K562 (cell line): ENCODE measurements at regions not wholly inside any gene's neighbourhood (a gene's known extent, or its start where the extent isn't known, plus 50 kb on each side); places are given as distances from the start of the nearest gene placed in this dataset.

ENCODE experiments used
- ATF7 ChIP-seq: fragments of 450-650 bp; IDR thresholded peaks from 2 replicates; pipeline ENCODE4 v1.7.1; 2014; ENCODE audit warnings: mild to moderate bottlenecking, moderate library complexity
- KDM2B ChIP-seq: fragments of 250-450 bp; sonication (Bioruptor Pico); IDR thresholded peaks from 2 replicates; pipeline ENCODE4 v1.8.0; 2021; ENCODE audit warnings: mild to moderate bottlenecking, moderate library complexity
- MEF2A ChIP-seq: IDR thresholded peaks from 2 replicates; pipeline ENCODE4 v1.6.1; 2011; ENCODE audit warnings: low read depth, mild to moderate bottlenecking, low read length, moderate library complexity; ENCODE audit not compliant: control insufficient read depth
- RBM14 ChIP-seq: fragments of 200-400 bp; formaldehyde crosslinking; IDR thresholded peaks from 2 replicates; pipeline ENCODE4 v1.6.1; 2018; ENCODE audit warnings: low read depth, mild to moderate bottlenecking, low read length, moderate library complexity, borderline replicate concordance; ENCODE audit not compliant: insufficient read depth
- ZNF175 ChIP-seq: fragments of 200-800 bp; sonication (Bioruptor generic); IDR thresholded peaks from 2 replicates; pipeline ENCODE4 v1.6.1; 2016; ENCODE audit warnings: low read depth, mild to moderate bottlenecking, missing genetic modification characterization, missing compliant biosample characterization
- ZNF76 ChIP-seq: fragments of 250-450 bp; sonication (Bioruptor Pico); IDR thresholded peaks from 2 replicates; pipeline ENCODE4 v1.4.0; 2020; ENCODE audit warnings: mild to moderate bottlenecking, moderate library complexity, borderline replicate concordance
- TF ChIP-seq, protein P1 (sequence below), 2 experiments: IDR thresholded peaks; 2 replicates each; pipeline ENCODE4 v1.6.1; 2011; ENCODE audit warnings: borderline replicate concordance in 1 of 2, control low read depth in 1 of 2, low read depth in 1 of 2, low read length in 1 of 2, mild to moderate bottlenecking in 1 of 2, mixed read lengths in 1 of 2, moderate library complexity in 1 of 2; ENCODE audit not compliant: insufficient read depth in 1 of 2, insufficient read length in 1 of 2, poor library complexity in 1 of 2, severe bottlenecking in 1 of 2; ENCODE audit errors: extremely low read depth in 1 of 2
- TF ChIP-seq, protein P2 (sequence below): conservative IDR thresholded peaks from 2 replicates; pipeline ENCODE4 v1.6.1; 2011; ENCODE audit warnings: low read depth, mild to moderate bottlenecking, low read length; ENCODE audit not compliant: control insufficient read depth
- TF ChIP-seq, protein P3 (sequence below), 2 experiments: fragments of 450-650 bp; formaldehyde crosslinking in 1 of 2; IDR thresholded peaks; 2 replicates each; pipeline versions ENCODE4 v1.4.0 to v1.6.1; 2014 to 2020; ENCODE audit warnings: mild to moderate bottlenecking in 2 of 2, borderline replicate concordance in 1 of 2, low read depth in 1 of 2
- TF ChIP-seq, protein P4 (sequence below), 2 experiments: fragments of 450-650 bp; conservative IDR thresholded peaks; 2 replicates each; pipeline ENCODE4 v1.6.1; 2017; ENCODE audit warnings: mild to moderate bottlenecking in 2 of 2, moderate library complexity in 2 of 2

DNA sequence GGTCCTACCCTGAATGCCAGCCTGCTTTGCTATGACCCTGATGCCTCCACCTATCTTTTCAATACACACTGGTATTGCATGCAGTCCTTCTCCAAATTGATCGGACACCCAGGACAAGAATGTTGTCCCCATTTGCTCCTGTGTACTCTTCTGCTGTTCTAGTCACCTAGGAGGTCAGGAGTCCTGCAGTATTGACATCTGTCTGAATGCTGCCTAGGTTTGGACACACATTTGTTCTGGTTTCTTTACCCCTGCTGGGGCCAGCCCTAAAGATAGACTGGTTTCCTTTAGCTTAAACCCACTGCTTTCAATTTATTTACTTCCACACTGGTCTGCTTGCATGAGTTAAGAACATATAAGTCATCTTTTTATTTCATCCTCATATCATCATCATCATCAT is 167.0 kb upstream of the CCN2 start (continued):
- TF ChIP-seq, protein P1, sequence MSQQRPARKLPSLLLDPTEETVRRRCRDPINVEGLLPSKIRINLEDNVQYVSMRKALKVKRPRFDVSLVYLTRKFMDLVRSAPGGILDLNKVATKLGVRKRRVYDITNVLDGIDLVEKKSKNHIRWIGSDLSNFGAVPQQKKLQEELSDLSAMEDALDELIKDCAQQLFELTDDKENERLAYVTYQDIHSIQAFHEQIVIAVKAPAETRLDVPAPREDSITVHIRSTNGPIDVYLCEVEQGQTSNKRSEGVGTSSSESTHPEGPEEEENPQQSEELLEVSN (IDR thresholded peaks at IDR 0.05; ENCODE audit: borderline replicate concordance in 1 of 2, extremely low read depth in 1 of 2, insufficient read depth in 1 of 2, insufficient read length in 1 of 2, low read depth in 1 of 2, low read length in 1 of 2, poor library complexity in 1 of 2, severe bottlenecking in 1 of 2), result no peak
- TF ChIP-seq ATF7 (no peak), ZNF175 (CRISPR knock-in tag) (no peak), KDM2B (CRISPR knock-in tag) (no peak), ZNF76 (CRISPR knock-in tag) (no peak), RBM14 (no peak), MEF2A (no peak)
- TF ChIP-seq, protein P2, sequence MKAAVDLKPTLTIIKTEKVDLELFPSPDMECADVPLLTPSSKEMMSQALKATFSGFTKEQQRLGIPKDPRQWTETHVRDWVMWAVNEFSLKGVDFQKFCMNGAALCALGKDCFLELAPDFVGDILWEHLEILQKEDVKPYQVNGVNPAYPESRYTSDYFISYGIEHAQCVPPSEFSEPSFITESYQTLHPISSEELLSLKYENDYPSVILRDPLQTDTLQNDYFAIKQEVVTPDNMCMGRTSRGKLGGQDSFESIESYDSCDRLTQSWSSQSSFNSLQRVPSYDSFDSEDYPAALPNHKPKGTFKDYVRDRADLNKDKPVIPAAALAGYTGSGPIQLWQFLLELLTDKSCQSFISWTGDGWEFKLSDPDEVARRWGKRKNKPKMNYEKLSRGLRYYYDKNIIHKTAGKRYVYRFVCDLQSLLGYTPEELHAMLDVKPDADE, result no peak
- TF ChIP-seq, protein P3, sequence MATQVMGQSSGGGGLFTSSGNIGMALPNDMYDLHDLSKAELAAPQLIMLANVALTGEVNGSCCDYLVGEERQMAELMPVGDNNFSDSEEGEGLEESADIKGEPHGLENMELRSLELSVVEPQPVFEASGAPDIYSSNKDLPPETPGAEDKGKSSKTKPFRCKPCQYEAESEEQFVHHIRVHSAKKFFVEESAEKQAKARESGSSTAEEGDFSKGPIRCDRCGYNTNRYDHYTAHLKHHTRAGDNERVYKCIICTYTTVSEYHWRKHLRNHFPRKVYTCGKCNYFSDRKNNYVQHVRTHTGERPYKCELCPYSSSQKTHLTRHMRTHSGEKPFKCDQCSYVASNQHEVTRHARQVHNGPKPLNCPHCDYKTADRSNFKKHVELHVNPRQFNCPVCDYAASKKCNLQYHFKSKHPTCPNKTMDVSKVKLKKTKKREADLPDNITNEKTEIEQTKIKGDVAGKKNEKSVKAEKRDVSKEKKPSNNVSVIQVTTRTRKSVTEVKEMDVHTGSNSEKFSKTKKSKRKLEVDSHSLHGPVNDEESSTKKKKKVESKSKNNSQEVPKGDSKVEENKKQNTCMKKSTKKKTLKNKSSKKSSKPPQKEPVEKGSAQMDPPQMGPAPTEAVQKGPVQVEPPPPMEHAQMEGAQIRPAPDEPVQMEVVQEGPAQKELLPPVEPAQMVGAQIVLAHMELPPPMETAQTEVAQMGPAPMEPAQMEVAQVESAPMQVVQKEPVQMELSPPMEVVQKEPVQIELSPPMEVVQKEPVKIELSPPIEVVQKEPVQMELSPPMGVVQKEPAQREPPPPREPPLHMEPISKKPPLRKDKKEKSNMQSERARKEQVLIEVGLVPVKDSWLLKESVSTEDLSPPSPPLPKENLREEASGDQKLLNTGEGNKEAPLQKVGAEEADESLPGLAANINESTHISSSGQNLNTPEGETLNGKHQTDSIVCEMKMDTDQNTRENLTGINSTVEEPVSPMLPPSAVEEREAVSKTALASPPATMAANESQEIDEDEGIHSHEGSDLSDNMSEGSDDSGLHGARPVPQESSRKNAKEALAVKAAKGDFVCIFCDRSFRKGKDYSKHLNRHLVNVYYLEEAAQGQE (IDR thresholded peaks at IDR 0.05; ENCODE audit: borderline replicate concordance), result no peak
- TF ChIP-seq, protein P3 (CRISPR knock-in tag; IDR thresholded peaks at IDR 0.05; ENCODE audit: low read depth), result no peak
- TF ChIP-seq, protein P4, sequence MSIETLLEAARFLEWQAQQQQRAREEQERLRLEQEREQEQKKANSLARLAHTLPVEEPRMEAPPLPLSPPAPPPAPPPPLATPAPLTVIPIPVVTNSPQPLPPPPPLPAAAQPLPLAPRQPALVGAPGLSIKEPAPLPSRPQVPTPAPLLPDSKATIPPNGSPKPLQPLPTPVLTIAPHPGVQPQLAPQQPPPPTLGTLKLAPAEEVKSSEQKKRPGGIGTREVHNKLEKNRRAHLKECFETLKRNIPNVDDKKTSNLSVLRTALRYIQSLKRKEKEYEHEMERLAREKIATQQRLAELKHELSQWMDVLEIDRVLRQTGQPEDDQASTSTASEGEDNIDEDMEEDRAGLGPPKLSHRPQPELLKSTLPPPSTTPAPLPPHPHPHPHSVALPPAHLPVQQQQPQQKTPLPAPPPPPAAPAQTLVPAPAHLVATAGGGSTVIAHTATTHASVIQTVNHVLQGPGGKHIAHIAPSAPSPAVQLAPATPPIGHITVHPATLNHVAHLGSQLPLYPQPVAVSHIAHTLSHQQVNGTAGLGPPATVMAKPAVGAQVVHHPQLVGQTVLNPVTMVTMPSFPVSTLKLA (conservative IDR thresholded peaks at IDR 0.05), result no peak
- TF ChIP-seq, all 486 proteins: peak for 0
